Activated CD8-positive, alpha-beta memory T cell treated with anti-CD3 and anti-CD28 coated beads for 1 hour (primary cell): ENCODE measurements at regions not wholly inside any gene's neighbourhood (a gene's known extent, or its start where the extent isn't known, plus 50 kb on each side); places are given as distances from the start of the nearest gene placed in this dataset.

Experiments
- DNase-seq, 2 donors: peaks; one replicate each; pipeline ENCODE4 v3.0.0-alpha.2; 2020; ENCODE audit warnings: low read depth in 1 of 2; ENCODE audit errors: extremely low read depth in 1 of 2

GRCh38 chr7:68491523-68492358 is 1106.5 kb upstream of the AUTS2 start:
- no peak for DNase-seq

- no peak for DNase-seq
Measured at GRCh38 chr7:68492359-68492690, 1106.0 kb upstream of the AUTS2 start.

- no peak for DNase-seq
Measured at GRCh38 chr7:68503400-68503799, 1094.9 kb upstream of the AUTS2 start.

GRCh38 chr7:68504716-68505115 is 1093.6 kb upstream of the AUTS2 start:
- no peak for DNase-seq

- DNase-seq: no peak
Measured at GRCh38 chr7:68505721-68506120, 1092.6 kb upstream of the AUTS2 start.

GRCh38 chr7:68507668-68508067 is 1090.6 kb upstream of the AUTS2 start:
- DNase-seq: no peak

- DNase-seq: no peak
Measured at GRCh38 chr7:68509054-68509453, 1089.2 kb upstream of the AUTS2 start.

GRCh38 chr7:68509603-68510002 is 1088.7 kb upstream of the AUTS2 start:
- no peak for DNase-seq

GRCh38 chr7:68511281-68511680 is 1087.0 kb upstream of the AUTS2 start:
- no peak for DNase-seq

GRCh38 chr7:68512466-68512865 is 1085.8 kb upstream of the AUTS2 start:
- DNase-seq: no peak

GRCh38 chr7:68518060-68518459 is 1080.2 kb upstream of the AUTS2 start:
- no peak for DNase-seq

GRCh38 chr7:68524126-68524525 is 1074.1 kb upstream of the AUTS2 start:
- DNase-seq: no peak

GRCh38 chr7:68529221-68529620 is 1069.1 kb upstream of the AUTS2 start:
- DNase-seq: no peak

GRCh38 chr7:68535266-68535665 is 1063.0 kb upstream of the AUTS2 start:
- DNase-seq: no peak

- no peak for DNase-seq
Measured at GRCh38 chr7:68537051-68537773, 1061.1 kb upstream of the AUTS2 start.

GRCh38 chr7:68537774-68538071 is 1060.6 kb upstream of the AUTS2 start:
- no peak for DNase-seq

- no peak for DNase-seq
Measured at GRCh38 chr7:68542831-68543230, 1055.4 kb upstream of the AUTS2 start.

- DNase-seq: no peak
Measured at GRCh38 chr7:68544851-68545250, 1053.4 kb upstream of the AUTS2 start.

GRCh38 chr7:68547181-68547580 is 1051.1 kb upstream of the AUTS2 start:
- no peak for DNase-seq

GRCh38 chr7:68547799-68548198 is 1050.5 kb upstream of the AUTS2 start:
- no peak for DNase-seq

GRCh38 chr7:68550027-68550426 is 1048.2 kb upstream of the AUTS2 start:
- DNase-seq: no peak

- no peak for DNase-seq
Measured at GRCh38 chr7:68550635-68551034, 1047.6 kb upstream of the AUTS2 start.

- no peak for DNase-seq
Measured at GRCh38 chr7:68556537-68556936, 1041.7 kb upstream of the AUTS2 start.
